T-helper 17 cell (primary cell): ENCODE measurements at regions not wholly inside any gene's neighbourhood (a gene's known extent, or its start where the extent isn't known, plus 50 kb on each side); places are given as distances from the start of the nearest gene placed in this dataset.
A peak's percentile ranks its signal among the peaks of the same experiment; 100 is the strongest.
"Not testable (repeated sequence)": the region's sequence is repeated elsewhere in the genome, so short reads cannot be mapped to it uniquely, and the experiment has no call there.

ENCODE experiments used
- ATAC-seq: fragments of 150-1000 bp; cut with Tn5 transposase; 2 replicates; pipeline ENCODE4 v1.10.0; 2021; ENCODE audit warnings: mild to moderate bottlenecking, moderate library complexity
- DNase-seq, 3 donors: peaks; one replicate each; pipeline versions ENCODE4 v3.0.0 to v3.0.0-alpha.2; 2020 to 2021
- H3K9me3 ChIP-seq: one replicate; pipeline ENCODE4 v1.7.0; 2013; ENCODE audit warnings: low read length, mild to moderate bottlenecking; ENCODE audit not compliant: control insufficient read depth, poor library complexity, severe bottlenecking
- H3K27ac Mint-ChIP-seq: one replicate; pipeline ENCODE4 v1.8.0; 2022; ENCODE audit warnings: mild to moderate bottlenecking, moderate library complexity, mixed read lengths
- H3K27me3 Mint-ChIP-seq: one replicate; pipeline ENCODE4 v1.8.0; 2022; ENCODE audit warnings: mixed read lengths
- H3K36me3 Mint-ChIP-seq: one replicate; pipeline ENCODE4 v1.8.0; 2022; ENCODE audit warnings: low read depth, mixed read lengths
- H3K4me1 Mint-ChIP-seq: one replicate; pipeline ENCODE4 v1.8.0; 2022; ENCODE audit warnings: mild to moderate bottlenecking, mixed read lengths
- H3K4me3 Mint-ChIP-seq: one replicate; pipeline ENCODE4 v1.8.0; 2022; ENCODE audit warnings: mild to moderate bottlenecking, moderate library complexity, mixed read lengths

GRCh38 chr1:65119-65518, 386.4 kb downstream of the OR4F29 start, which contains the start of gene OR4F5:
Gene OR4F5 (plus strand): TSS chr1:65419.
- H3K27ac Mint-ChIP-seq, H3K4me3 Mint-ChIP-seq, H3K9me3 ChIP-seq, H3K36me3 Mint-ChIP-seq, H3K27me3 Mint-ChIP-seq, H3K4me1 Mint-ChIP-seq, DNase-seq, ATAC-seq: not testable (repeated sequence)

DNA sequence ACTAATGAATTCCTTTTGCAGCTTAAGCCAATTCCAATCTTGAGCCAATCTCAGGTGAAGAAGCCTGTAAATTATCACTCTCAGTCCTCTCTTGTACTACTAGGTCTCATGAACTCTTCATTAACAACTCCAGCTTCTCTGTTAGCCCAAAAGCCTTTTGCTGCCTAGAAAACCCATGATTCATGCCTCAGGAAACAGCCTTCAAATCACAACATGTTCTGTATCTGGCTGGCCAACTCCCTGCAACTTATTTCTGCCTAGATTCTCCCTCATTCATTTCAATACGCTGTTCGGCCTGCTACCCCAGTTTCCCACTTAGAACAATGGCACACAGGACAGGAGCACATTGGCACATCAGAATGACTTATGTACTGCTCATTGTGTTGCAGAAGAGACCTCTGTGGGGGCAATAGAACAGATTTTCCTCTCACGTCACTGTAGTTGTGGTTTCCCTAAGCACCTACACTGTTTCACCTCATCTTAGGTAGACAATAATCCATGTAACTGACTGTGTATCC, 395.4 kb downstream of the OR4F29 start:
- H3K27me3 Mint-ChIP-seq, H3K9me3 ChIP-seq, H3K4me1 Mint-ChIP-seq, ATAC-seq, H3K27ac Mint-ChIP-seq, H3K4me3 Mint-ChIP-seq, DNase-seq, H3K36me3 Mint-ChIP-seq: not testable (repeated sequence)

- H3K4me3 Mint-ChIP-seq, ATAC-seq, H3K4me1 Mint-ChIP-seq, DNase-seq, H3K27me3 Mint-ChIP-seq, H3K36me3 Mint-ChIP-seq, H3K27ac Mint-ChIP-seq, H3K9me3 ChIP-seq: not testable (repeated sequence)
Observed at GRCh38 chr1:53182-53581, 398.3 kb downstream of the OR4F29 start.

DNA sequence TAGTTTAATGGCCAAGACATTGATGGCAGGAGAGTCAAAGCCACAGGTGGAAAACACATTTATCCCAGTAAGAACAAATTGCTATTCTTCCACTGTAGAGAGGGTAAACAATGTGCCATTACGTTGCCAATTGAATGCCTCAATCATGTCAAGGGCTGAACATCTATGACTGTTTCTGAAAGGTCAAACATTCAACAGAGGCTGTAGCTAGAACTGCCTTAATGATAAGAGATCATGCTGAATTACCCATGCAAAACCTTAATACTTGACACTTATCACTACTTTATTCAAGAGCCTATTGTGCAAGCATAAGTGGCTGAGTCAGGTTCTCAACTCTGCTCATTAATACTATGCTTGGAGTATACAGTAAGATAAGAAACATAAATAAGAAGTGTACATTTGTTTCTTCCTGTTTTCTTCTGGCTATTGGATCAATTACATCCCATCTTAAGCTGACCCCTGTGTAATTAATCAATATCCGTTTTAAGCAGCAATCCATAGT, 409.5 kb downstream of the OR4F29 start:
- not testable (repeated sequence) for DNase-seq, H3K36me3 Mint-ChIP-seq, ATAC-seq, H3K4me1 Mint-ChIP-seq, H3K4me3 Mint-ChIP-seq, H3K27ac Mint-ChIP-seq, H3K27me3 Mint-ChIP-seq, H3K9me3 ChIP-seq

DNA sequence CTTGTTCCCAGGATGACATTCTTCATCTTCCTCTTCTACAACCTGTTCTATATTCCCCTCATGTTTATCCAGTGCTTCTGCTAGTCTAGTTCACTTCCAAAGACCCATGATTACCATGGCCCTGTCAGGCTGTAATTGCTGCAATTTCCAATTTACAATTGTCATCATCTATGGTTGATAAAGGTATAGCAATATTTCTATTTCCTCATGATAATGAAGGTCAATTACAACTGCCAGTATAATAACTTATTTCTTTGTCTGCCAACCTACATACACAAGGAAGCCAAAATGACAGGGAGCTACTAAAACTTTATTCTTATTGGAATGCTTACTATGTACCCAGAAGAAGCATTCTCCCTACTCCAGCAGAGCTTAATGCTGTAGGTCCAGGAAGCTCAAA, 410.3 kb downstream of the OR4F29 start:
- not testable (repeated sequence) for H3K36me3 Mint-ChIP-seq, H3K27ac Mint-ChIP-seq, H3K9me3 ChIP-seq, H3K4me3 Mint-ChIP-seq, DNase-seq, ATAC-seq, H3K4me1 Mint-ChIP-seq, H3K27me3 Mint-ChIP-seq

DNA sequence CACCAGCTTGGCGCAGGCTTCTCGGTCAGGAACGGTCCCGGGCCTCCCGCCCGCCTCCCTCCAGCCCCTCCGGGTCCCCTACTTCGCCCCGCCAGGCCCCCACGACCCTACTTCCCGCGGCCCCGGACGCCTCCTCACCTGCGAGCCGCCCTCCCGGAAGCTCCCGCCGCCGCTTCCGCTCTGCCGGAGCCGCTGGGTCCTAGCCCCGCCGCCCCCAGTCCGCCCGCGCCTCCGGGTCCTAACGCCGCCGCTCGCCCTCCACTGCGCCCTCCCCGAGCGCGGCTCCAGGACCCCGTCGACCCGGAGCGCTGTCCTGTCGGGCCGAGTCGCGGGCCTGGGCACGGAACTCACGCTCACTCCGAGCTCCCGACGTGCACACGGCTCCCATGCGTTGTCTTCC, 422.3 kb downstream of the OR4F29 start:
- not testable (repeated sequence) for ATAC-seq, H3K27ac Mint-ChIP-seq, H3K4me1 Mint-ChIP-seq, H3K9me3 ChIP-seq, H3K36me3 Mint-ChIP-seq, H3K27me3 Mint-ChIP-seq, H3K4me3 Mint-ChIP-seq
- DNase-seq: peak in 1 of 3 donors; percentile 3

DNA sequence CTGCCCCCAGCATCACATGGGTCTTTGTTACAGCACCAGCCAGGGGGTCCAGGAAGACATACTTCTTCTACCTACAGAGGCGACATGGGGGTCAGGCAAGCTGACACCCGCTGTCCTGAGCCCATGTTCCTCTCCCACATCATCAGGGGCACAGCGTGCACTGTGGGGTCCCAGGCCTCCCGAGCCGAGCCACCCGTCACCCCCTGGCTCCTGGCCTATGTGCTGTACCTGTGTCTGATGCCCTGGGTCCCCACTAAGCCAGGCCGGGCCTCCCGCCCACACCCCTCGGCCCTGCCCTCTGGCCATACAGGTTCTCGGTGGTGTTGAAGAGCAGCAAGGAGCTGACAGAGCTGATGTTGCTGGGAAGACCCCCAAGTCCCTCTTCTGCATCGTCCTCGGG, 434.2 kb downstream of the OR4F29 start:
- not testable (repeated sequence) for H3K4me3 Mint-ChIP-seq, ATAC-seq, H3K9me3 ChIP-seq, H3K36me3 Mint-ChIP-seq, H3K27ac Mint-ChIP-seq, H3K27me3 Mint-ChIP-seq, H3K4me1 Mint-ChIP-seq
- peak in 1 of 3 donors; percentile 6 for DNase-seq

- DNase-seq: peak in 1 of 3 donors; percentile 5
- H3K4me1 Mint-ChIP-seq, H3K4me3 Mint-ChIP-seq, H3K9me3 ChIP-seq, ATAC-seq, H3K36me3 Mint-ChIP-seq, H3K27me3 Mint-ChIP-seq, H3K27ac Mint-ChIP-seq: not testable (repeated sequence)
Observed at GRCh38 chr1:16025-16424, 435.5 kb downstream of the OR4F29 start.

DNA sequence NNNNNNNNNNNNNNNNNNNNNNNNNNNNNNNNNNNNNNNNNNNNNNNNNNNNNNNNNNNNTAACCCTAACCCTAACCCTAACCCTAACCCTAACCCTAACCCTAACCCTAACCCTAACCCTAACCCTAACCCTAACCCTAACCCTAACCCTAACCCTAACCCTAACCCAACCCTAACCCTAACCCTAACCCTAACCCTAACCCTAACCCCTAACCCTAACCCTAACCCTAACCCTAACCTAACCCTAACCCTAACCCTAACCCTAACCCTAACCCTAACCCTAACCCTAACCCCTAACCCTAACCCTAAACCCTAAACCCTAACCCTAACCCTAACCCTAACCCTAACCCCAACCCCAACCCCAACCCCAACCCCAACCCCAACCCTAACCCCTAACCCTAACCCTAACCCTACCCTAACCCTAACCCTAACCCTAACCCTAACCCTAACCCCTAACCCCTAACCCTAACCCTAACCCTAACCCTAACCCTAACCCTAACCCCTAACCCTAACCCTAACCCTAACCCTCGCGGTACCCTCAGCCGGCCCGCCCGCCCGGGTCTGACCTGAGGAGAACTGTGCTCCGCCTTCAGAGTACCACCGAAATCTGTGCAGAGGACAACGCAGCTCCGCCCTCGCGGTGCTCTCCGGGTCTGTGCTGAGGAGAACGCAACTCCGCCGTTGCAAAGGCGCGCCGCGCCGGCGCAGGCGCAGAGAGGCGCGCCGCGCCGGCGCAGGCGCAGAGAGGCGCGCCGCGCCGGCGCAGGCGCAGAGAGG, 441.3 kb downstream of the OR4F29 start:
- H3K36me3 Mint-ChIP-seq, H3K4me1 Mint-ChIP-seq, H3K27ac Mint-ChIP-seq, H3K4me3 Mint-ChIP-seq, H3K27me3 Mint-ChIP-seq, H3K9me3 ChIP-seq: not testable (repeated sequence)
- DNase-seq: peak in 2 of 3 donors; percentile 6 to 14
- ATAC-seq: peak; percentile 53
